HG02571 (cell line): ENCODE measurements at regions not wholly inside any gene's neighbourhood (a gene's known extent, or its start where the extent isn't known, plus 50 kb on each side); places are given as distances from the start of the nearest gene placed in this dataset.
"Not testable (repeated sequence)": the region's sequence is repeated elsewhere in the genome, so short reads cannot be mapped to it uniquely, and the experiment has no call there.

Source experiments
- ATAC-seq: cut with Tn5 transposase; IDR thresholded peaks from one replicate; pipeline ENCODE4 v1.9.1; 2021; ENCODE audit warnings: mild to moderate bottlenecking, moderate library complexity; ENCODE audit not compliant: unreplicated experiment

DNA sequence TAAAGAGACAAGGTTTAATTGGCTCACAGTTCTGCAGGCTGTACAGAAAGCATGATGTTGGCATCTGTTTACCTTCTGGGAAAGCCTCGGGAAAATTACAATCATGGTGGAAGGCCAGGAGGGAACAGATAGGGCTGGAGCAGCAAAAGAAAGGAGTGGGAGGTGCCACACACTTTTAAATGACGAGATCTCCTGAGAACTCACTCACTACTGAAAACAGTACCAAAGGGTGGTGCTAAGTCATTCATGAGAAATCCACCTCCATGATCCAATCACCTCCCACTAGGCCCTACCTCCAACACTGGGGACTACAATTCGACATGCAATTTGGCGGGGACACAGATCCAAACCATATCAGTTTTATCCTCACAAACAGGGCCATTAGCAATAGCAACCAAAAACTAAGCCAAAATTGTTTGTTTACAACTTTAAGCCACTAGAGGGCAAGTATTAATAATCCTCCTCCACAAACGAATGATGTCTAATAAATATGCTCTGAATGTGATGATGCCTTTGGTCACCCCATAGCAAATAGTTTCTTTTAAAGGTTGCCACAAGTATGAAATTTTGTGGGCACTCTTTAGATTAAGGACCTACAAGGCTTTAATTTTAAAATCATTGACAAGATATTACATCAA lies 129.2 kb upstream of the NRBF2 start:
- ATAC-seq = no peak

DNA sequence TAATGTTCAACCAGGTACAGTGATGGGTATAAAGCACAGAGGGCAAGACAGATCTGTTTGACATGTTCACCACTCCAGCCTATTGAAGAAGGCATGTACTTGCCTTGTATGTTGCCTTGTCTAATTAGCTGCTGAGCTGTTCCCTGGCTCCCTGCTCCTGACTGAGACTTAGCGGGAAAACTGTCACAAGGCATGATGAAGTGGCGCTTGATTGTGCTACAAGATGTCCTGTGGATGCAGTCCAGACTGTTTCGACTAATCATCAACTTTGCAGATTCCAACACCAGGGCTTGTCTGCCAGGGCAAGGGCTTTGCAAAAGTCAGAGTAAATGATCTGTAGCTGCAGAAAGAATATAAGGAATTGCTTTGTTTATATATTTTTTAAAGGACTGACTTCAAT lies 136.2 kb upstream of the NRBF2 start:
- ATAC-seq = no peak

DNA sequence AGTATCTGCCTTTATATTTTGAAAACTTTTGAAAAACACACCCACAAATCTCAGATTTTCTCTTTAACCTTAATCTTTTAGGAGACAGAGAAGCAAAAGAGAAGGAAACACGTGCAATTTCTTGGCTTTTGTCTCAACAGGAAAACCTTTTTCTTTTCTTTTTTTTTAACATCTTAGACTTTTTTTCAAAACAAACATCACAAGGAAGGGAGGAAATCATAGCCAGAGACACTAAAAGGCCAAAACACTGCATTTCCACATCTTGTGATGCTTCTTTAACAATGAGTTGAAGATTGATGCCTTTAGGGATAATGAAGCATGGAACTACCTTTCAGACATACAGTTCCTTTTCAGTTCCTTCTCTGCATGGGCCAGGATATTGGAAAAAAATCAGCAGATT lies 136.6 kb upstream of the NRBF2 start:
- no peak for ATAC-seq

DNA sequence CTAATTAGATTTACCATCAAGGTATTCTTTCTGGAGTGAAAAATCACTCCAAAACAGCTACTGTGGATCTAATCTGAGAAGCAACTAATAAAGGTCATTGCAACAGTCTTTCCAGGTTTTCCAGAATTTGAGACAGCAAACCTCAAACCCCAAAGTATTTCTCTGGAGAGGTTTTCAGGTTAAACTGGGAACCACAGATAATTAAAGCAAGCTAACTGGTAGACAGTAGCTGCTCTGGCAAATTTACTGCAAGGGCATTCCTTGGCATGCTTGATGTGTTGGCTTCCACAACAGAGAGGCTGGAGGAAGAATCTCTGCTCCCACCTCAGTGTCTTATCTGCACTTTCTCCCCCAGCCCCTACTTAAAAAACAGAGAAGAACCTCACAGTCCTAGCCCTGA lies 140.0 kb upstream of the NRBF2 start:
- ATAC-seq = no peak

DNA sequence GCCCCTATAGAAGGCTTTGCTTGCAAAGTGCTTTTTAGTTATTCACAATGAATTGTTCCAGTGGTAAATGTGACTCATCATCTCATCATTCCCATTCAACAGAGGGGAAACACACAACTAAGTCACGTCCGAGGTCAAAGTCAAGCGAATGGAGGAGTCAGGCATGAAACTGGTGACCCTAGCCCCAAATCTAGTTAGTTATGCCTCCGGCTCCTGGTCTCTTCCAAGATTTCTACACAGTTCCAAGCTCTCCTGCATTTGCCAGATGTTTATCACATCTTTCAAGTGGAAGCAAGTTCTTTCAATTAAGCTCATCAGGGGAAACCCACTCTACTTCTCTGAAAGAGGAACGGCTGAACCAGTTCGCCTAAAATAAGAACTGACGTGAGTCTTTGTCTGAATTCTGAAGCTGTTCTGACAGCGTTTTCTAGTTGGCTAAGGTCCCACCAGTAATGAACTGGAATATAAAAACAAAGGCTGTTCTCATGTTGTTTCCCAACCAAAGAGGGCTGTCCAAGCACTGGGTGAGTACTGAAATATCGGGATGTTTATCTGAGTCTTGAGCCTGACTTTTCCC lies 140.9 kb upstream of the NRBF2 start:
- ATAC-seq = peak; percentile 76

DNA sequence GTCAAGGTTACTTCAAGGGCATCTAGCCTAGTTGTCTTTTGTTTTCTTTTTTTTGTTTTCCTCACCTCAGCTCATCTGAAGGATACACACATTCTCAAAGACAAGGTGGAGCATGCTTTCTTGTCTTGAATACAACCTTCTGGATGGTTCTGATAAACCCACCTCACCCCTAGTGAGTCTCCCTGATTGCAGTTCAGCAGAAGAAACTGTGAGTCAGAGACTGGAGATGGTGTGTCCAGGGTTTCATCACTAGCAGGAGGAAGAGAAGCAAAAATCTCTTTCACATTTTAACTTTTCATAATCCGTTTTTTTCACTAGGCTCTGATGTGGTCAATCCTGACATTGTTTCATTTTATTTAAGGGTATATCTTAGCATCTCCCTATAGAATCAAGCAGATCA lies 143.0 kb upstream of the NRBF2 start:
- no peak for ATAC-seq

DNA sequence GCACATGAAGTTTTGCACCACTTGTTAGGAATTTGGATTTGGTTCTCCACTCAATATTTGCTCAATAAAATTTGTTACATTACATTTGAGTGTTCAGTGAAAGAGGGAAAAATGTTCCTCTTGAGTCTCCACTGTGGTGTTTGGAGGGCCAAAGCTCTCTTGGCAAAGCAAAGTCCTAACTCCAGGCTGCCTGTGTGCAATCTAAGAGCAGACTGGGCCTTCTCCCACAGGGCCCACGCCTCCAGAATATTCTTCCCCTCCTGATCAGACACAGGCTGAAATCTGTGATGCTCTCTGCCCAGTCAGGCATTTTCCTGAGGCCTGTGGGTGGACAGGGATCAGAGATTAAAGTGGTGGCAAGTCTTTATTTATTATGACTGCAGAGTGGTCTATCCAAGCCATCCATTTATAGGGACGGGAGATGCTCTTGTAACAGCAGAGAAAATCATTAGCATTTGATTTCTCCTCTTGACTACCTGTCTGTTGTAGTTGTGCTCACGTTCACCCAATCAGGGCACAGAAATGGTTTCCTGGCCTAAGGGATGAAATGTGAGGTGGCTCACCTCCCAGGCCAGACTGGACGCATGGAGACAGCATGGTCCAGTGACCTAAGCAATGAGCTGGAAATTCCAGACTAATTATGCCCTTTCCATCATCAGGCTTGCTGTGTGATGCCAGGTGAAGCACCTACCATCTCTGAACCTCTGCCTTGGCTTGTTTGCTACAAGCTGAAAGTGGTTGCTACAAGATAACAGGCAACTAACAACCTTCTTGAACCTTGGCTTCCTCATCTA lies 147.1 kb upstream of the NRBF2 start:
- ATAC-seq = no peak

DNA sequence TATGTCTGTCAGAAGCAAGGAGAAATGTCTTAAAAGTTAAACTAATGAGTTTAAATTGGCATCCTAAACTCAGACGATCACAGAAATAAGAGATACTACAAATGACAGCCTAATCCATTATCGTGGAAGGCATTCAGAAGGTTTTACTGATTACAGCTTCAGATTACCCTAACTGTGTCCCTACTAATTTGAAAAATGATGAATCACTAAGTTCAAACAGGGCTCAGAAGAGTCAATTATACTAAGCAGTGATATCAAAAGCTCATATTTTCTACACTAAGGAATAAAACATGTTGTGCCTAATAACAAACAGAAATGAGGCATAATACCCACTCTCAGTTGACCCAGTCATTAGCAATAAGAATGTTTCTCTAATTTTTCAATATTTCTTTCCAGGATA lies 152.0 kb upstream of the NRBF2 start:
- ATAC-seq = no peak

DNA sequence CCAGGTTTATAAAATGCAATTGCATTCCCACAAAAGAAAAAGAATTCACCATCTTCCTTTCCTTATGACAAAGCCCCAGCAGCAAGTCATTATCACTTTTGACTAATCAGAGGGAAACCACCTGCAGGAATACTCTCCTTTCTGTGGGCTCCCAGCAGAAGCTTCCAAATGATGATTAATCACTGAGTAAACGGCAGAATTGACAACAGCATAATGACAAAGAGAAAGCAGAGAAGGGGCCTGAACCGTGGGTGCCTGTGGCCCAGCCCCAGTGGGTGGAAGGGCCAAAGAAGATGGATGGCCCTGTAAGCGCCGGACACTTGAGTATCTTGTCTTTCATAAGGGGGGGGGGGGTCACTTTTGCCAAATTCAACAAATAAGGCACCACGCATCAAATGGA lies 152.4 kb upstream of the NRBF2 start:
- no peak for ATAC-seq

DNA sequence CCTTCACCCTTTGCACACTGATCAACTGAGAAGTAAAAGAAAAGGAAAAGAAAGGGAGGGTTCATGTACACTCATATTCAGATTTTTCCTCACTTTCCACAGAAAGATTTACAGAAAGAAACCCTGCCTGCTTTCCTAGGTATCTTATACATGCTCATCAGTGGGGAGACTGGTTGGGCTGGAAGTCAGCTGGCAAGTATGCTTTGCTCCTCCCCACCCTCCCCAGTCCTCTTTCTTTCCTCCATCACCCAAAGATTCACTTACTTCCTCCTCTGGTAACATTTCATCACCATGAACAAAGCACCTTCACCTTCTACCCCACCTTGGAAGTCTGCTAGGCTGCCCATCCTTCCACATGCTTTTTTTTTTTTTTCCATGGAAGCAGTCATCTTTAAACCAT lies 153.2 kb upstream of the NRBF2 start:
- no peak for ATAC-seq

DNA sequence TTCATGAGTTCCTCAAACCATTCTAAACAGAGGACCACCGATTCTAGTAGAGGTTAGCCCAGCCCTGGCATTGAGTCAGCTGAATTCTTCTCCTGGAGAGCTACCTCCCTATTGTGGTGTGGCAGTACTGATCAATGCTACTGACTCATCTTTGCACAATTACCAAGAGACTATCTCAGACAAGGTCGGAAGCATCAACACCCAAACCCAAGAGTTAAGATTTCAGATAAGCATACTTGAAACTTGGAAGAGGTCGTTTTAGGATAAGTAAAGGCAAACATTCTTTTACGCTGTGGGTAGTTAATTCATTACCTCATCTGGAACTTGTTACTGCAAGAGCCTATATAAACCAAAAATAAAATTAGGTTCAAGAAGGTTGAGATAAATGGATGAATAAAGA lies 154.6 kb upstream of the NRBF2 start:
- no peak for ATAC-seq

DNA sequence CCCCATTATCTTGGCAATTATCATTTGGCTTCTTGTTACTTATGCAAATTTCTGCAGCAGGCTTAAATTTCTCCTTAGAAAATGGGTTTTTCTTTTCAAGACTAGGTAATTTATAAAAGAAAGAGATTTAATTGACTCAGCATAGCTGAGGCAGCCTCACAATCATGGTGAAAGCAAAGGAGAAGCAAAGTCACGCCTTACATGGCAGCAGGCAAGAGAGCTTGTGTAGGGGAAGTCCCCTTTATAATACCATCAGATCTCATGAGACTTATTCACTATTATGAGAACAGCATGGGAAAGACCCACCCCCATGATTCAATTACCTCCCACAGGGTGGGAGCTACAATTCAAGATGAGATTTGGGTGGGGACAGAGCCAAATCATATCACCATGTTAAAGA lies 158.3 kb upstream of the NRBF2 start:
- ATAC-seq = not testable (repeated sequence)

DNA sequence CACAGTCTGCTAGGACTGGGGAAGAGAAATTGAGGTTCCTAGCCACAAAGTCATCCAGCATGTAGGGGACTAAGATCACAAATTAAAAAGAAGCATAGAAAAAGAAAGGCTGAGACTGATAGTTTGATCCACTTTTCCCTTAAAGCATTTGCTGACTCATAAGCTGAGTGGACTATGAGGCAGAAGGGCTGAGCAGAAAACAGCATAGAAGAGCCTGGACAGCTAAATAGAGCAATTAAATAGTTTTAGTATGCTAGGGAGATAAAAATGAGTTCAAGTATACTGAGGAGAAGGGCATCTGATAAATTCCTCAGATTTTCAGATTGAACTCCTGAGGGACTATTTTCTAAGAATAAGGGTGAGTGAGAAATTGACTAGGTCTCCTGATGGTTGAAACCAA lies 155.9 kb upstream of the EGR2 start:
- no peak for ATAC-seq

DNA sequence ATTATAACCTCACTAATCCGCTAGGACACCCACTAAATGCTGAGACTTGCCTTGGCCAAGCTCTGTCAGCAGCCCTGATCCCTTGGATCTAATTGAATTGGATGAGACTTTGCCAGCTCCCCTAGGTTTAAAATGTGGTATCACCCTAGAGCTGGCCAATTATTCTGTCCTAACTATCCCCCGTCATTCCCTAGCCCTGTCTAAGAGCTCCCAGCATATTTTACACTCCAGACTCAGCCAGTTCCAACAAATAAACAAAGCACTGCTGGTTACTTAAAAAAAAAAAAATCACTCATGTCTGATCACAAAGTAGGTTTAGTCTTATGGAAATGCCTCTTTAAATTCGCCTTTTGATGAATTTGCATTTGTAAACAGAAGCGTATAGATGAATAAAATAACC lies 147.9 kb upstream of the EGR2 start:
- no peak for ATAC-seq

DNA sequence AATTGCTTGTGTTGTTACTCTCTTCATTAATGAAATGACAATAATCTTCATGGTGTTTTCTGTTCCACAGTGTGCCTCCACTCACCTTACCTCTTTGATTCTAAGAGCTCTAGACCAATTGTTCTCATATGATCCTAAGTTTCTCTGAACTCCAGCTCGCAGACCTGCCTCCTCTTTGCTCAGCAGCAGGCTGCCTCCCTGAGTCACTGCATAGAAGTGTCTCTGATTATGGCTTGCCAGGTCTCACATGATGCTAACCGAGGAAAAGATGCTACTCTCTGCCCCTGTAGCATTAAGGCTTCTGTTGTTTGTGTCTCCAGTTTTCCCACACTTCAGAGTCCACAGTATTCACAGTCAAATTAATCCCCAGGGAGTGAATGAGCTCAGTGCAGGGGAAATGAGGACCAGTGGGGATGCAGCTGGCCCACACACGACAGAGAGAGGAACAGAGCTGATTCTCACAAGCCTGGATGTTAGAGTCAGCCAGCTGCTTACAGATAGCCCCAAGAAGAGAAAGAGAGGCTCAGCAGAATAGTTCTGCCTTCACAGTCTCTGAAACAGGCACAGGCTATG lies 145.9 kb upstream of the EGR2 start:
- no peak for ATAC-seq

DNA sequence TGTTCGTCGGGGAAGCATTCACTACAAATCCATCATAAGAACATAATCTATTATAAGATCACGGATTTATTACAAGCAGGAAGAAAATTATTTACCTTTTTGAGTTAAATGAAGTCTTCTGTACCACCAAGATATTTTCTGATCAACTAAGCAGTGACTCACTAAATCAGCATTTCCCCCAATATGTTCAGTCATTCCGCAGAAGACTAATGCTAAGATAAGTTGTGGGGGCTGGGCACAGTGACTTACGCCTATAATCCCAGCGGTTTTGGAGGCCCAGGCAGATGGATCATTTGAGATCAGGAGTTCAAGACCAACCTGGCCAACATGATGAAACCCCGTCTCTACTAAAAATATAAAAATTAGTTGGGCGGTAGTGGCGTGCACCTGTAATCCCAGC lies 144.2 kb upstream of the EGR2 start:
- ATAC-seq = no peak

DNA sequence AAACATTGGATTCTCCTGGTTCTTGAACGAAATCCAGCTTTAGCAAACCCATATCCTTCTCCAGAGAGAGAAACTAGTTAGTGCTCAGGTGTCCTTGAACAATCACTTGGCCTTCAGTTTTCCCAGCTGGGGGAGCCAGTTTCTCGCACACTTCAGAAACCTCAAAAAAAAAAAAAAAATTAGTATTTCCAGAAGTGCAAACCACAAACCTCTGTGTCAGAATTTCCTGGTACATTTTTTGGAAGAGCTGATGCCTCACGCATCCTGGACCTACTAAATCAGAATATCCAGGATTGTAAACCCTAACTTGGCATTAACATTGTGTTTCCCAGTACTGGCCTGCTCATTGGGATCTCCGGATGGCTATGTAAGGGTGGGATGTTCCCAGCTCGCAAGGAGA lies 143.4 kb upstream of the EGR2 start:
- ATAC-seq = no peak

DNA sequence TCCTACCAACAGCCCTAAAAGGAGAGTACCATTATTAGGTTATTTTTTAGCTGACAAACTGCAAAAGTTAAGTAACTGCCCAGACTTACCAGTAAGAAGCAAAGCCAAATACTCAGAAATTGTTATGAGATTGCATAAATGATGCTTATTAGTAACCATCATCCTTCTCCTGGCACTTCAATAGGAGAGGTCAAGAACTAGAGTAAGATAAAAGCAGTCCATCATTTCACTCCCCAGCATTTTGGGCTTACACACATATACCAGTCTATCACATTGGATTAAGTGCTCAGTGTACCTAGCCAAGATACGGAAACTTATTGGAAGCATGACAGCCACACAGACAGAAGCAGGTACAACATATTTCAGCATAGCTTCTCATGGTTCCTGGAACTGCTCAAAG lies 142.8 kb upstream of the EGR2 start:
- no peak for ATAC-seq

DNA sequence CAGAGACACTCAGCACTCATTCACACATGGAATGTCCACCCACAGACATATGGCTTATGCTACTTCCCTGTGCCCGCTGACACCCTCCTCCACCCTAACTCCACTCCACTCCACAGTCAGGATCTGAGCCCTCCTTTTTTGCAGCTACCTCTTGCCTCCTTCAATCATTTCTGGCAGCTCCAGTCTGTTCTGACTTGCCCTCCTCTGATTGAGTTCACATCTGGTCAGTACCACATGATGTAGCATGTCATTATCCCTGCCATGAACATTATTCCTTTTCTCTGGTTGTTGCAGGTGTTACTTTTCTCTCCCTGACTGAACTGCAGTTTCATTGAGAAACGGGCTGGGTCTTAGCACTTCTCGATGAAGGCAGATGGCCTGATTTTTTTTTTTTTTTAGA lies 130.1 kb upstream of the EGR2 start:
- no peak for ATAC-seq

DNA sequence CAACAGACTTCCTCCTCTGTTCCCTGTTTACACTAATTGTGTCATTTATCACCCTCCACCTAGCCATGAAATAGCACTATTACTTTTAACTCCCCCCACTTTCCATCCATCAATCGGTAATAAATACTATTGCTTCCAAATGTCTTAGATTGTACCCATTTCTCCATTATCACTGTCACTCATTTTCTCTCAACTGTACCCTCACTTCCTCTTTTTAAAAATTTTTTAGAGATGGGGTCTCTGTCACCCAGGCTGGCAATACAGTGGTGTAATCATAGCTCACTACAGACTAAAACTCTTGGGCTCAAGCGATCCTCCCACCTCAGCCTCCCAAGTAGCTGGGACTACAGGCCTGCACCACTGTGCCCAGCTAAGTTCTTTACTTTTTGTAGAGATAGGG lies 123.5 kb upstream of the EGR2 start:
- ATAC-seq = no peak

DNA sequence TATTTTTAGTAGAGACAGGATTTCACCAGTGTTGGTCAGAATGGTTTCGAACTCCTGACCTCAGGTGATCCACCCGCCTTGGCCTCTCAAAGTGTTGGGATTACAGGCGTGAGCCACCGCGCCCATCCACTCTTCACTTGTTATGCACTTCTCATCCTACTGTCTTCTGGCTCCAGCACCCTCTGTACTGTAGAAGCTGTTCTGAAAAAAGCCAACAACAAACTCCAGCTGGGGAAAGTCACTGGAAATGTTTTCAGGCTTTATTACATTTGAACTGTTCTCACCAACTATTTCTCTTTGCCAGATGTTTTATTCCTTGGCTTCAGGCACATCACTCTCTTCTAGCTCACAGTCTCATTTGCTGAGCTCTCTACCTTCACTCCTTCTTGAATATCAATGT lies 122.5 kb upstream of the EGR2 start:
- ATAC-seq = no peak

DNA sequence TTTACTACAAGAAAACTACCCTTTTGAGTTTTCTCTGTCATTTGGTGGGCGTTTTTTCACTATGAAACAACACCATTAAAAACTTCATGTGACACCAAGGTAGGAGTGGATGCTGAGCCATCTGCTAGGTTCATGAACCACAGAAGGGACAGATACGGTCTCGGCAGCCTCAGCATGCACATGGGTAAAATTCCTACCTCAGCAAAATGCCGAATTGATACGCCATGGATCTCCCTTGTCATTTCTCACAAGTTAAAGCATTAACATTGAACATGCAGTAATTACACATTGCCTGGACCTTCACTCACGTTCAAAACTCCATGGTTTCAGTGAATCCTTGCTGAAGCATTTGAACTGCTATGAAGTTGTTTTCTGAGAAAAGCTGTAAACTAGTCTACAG lies 121.5 kb upstream of the EGR2 start:
- no peak for ATAC-seq
